GM11168 (cell line): ENCODE measurements at regions not wholly inside any gene's neighbourhood (a gene's known extent, or its start where the extent isn't known, plus 50 kb on each side); places are given as distances from the start of the nearest gene placed in this dataset.

Source experiments
- in situ Hi-C: fragments of 300-500 bp; cut with MboI; formaldehyde crosslinking; loops from one replicate; pipeline ENCODE4 v1.12.0; 2022; ENCODE audit warnings: low sequenced_read_pairs; ENCODE audit not compliant: unreplicated experiment

DNA sequence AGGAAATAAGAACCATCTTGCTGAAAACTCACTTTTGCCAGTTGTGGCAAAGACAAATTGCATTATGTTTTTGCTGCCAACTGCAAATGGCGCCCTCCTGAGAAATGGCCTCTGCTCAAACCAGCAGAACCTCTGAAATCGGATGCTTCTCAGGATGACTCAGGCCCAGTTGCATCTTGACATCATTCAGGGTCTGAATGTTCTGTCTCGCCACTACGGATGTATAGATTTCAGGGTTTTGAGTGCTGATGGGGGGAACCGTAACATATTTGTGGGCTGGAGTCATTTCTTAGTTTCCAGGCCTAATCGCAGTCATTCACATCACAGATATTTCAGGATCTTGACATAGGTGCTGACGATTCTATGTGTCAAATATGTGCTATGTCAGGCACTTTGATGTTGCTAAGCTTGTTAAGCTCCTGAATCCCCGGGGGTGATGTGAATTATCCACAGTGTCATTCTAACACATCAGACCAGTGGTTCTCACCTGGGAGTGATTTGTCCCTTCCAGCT is 207.1 kb downstream of the NFATC2 start:
- in situ Hi-C loops: no loop called here

DNA sequence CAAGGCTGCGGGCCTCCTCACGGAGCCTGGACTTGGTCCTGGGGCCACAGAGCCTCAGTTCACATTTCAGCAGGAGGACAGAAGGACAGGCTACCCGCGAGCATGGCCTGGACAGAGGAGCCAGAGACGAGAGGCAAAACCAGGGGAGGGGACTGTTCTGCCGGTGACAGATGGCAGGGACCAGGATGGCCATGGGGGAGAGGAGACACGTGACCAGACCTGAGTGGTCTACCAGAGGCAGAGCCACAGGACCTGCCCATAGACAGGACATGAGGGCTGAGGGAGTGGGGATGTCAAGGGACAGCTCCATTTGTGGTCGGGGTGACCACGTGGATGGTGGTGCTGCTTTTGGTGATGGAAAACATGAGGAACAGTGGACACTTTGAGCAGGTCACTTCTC is 207.9 kb downstream of the NFATC2 start:
- in situ Hi-C loops: no loop called here

DNA sequence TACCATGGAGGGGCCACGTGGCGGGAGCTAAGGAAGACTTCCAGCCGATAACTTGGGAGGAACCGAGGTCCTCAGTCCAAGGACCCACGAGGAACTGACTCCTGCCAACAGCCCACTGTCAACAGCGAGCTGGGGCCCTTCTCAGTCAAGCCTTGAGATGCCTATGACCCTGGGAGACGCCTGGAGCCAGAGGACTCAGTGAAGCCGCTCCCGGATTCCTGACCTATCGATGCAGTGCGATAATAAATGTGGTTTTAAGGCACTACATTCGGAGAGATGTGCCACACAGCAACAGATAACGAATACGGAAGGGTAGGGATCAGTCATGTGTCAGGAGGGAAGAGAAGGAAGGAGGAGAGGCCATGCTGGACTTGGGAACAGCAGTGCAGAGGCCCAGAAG is 208.5 kb downstream of the NFATC2 start:
- in situ Hi-C loops: no loop called here

DNA sequence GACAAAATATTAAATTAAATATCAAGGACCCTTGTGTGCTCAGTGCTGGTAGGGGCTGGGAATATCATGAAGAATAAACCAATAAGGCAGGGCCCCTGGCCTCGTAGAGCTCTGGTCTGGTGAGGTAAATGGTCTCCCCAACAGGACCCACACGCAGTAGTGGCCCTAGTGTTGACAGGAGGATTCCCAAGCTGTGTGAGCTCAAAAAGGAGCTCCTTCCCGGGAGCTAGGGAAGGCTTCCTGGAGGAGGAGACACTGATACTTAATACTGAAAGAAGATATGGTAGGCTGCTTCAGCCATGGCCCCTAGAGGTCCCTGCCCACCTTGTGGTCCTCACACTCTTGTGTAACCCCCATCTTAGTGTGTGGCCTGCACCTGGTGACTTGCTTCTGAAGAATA is 209.1 kb downstream of the NFATC2 start:
- in situ Hi-C loops: no loop called here

DNA sequence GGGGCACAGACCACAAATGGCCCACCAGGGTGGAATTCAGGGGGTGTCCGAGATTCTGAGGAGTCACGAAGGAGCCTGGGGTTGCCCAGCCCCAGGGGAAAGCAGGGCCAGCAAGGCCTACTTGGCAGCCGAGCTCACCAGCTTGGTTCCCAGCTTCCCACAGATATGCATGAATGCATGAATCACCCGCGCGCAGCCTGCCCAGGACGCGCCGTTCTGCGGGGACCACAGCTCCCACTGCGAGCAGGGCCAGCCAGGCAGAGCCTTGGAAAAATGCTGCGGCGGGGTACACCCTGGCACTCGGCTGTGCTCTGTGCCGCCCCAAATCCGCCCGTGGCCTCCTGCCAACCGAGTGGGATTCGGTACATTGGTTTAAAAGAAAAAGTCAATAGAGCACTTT is 211.0 kb downstream of the NFATC2 start:
- in situ Hi-C loops: no loop called here

DNA sequence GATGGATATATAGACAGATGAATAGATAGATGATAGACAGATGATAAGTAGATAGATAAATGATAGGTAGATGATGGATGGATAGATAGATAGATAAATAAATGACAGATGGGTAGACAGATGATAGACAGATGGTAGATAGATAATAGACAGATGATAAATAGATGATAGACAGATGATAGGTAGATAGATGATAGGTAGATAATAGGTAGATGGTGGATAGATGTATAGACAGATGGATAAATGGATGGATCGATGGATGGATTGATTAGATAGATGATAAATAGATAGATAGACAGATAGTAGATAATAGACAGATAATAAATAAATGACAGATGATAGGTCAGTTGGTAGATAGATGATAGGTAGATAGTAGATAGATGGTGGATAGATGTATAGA is 212.7 kb downstream of the NFATC2 start:
- in situ Hi-C loops: no loop called here

DNA sequence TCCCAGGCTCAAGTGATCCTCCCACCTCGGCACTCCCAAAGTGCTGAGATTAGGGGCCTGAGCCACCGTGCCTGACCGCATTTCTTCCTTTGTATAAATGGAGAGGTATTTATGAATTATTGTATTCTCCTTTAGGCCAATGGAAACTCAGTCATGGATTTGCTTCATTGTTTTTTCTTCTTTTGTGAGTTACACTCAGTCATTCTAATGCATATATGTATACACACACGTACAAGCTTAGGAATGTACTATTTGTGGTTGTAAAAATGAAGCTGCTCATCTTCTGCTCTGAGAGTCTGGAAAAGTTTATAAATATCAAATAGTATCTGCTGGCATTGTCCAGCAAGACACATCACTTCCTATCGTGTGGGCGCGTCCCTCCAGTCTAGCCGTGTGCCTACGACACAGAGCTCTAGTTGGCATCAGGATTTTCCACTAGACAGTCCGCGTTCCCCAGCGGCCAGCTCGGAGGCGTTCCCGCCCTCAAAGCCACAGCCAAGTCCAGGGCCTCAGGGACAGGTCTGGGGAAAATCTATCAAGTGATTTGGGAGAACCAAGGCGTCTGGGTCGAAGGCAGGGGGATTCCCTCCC is 215.2 kb downstream of the NFATC2 start:
- in situ Hi-C loops: no loop called here

DNA sequence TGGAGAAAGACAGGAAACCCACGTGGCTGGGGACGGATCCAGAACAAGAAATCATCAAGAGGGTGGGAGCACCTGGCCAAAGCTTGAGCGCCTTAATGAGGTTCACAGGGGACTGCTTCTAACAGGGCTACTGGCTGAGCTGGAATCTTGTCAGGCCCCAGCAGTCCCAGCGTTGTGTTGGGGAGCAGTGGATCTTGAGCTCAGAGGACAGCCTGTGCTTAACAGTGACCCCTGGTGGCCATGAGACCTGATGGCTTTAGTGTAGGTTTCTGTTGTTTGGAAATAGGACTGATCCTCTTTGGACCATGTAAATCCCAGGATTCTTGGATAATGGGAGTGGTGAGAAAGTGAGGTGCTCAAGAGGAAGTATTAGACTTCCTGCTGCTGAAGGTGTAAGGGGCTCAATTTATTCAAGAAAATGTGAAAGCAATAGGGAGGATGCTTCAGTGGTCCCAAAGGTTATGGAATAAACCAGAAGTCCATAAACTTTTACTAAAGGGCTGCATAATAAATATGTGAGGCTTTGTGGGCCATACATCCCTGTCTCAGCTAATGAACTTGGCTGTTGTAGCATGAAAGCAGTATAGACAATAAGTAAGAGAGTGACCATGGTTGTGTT is 216.2 kb downstream of the NFATC2 start:
- in situ Hi-C loops: no loop called here

DNA sequence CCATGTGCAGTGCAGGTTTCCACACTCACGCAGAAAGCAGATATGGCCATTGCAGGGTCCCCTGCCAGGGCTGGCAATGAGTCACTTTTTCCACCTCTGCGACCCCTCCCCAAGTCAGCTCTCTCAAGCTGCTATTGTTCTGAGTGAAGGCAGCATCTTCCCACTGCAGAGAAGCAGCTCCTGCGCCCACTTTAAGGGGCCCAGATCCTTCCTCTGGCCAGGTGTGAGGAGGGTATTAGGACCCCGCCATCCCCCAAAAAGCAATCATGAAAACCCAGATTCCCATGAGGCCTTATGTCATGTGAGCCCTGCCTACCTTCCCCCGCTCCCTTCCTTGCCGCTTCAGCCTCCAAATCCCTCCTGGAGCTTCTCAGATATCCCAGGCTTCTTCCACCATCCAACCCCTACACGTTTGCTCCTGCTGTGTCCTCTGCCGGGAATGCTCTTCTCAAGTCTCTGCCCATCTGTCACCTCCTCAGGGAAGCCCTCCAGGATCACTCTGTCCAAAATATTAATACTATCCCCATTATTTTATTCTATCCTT is 220.3 kb downstream of the NFATC2 start:
- in situ Hi-C loops: loop anchor here (25.0 kb wide), 1 partner anchor 535 kb away; the partner anchor contains the start of gene BCAS4

DNA sequence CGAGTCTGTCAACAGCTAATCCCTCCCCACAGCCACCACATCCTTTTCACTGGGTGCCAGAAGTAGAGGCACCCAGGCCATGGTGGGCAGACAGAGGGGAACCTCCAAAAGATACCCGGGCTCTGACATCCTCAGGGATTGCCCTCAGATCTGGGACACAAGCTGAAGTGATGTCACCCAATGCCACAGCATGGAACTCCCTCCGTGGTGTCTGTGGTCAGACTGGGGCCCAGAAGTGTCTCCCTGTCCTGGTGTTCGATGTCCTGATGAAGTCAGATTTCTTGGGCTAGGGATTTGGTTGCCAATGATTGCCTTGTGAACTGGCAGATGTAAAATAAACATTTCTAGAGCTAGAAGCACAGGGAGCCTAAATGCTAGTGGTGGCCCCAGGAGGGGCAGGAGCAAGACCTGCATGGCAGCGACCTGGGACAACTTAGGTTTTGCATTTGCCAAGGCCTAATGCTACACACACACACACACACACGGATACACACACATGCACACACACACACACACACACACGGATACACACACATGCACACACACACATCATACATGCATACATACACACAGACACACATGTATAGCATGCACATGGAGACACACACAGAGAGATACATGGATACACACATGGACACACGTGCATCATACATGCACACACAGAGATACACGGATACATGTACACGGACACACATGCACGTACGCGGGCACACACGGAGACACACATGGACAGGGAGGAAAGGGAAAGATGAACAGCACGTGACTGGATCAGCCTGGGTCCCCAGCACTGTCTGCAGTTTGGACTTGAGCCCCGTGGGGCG is 221.0 kb downstream of the NFATC2 start:
- in situ Hi-C loops: loop anchor here (25.0 kb wide), 1 partner anchor 534 kb away; the partner anchor contains the start of gene BCAS4

DNA sequence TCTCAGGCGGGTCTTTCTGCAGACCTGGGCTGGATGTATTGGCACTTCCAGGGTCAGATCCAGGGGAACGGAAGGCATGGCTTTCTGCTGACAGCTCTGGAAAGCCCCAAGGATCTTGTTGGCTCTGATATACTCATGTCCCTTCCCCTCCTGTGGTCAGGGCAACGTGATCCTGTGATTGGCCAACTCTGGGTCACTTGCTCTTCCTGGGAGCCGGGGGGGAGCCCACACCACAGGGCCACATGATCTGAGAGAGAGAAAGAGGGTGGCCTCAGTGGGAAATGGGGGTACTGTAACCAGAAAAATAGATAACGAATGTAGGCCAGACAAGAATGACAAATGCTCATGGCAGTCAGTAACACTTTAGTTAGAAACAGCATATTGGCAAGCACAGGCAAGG is 223.0 kb downstream of the NFATC2 start:
- in situ Hi-C loops: loop anchor here (25.0 kb wide), 1 partner anchor 532 kb away; the partner anchor contains the start of gene BCAS4

DNA sequence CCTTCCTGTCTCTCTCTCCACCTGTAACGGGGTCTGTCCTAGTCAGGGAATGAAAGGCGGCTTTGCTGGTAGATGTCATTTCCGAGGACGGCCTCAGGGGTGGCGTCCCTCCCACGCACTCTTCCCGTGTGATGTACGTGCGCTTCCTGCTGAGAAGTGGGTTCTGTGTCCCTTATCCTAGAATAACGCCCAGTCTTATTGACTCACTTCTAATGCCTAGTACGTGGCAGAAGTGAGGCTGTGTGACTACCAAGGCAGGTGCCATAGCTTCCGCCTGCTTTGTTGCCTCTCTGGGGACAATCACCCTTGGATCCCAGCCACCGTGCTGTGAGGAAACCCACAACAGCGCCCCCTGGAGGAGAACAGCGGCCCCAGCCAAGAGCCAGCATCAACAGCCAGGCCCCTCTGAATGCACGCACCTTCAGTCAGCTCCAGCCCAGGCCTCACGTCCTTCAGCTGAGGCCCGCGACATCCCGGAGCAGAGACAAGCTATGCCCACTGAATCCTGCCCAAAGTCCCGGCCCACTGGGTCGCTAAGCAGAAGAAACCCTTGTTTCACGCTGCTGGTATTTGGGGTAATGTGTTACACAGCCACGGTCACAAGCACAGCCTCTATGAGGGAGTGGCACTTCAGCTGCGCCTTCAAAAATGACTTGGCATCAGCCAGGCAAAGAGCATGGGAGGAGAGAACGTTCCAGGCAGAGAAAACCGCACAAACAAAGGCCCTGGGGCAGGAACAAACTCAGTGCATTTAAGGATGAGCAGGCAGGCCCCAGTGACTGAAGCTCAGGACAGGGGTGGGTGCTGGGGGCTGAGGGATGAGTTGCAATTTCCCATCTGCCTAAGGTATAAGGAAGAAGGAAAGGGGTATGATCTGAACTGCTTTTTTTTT is 224.2 kb downstream of the NFATC2 start:
- in situ Hi-C loops: loop anchor here (25.0 kb wide), 1 partner anchor 531 kb away; the partner anchor contains the start of gene BCAS4

DNA sequence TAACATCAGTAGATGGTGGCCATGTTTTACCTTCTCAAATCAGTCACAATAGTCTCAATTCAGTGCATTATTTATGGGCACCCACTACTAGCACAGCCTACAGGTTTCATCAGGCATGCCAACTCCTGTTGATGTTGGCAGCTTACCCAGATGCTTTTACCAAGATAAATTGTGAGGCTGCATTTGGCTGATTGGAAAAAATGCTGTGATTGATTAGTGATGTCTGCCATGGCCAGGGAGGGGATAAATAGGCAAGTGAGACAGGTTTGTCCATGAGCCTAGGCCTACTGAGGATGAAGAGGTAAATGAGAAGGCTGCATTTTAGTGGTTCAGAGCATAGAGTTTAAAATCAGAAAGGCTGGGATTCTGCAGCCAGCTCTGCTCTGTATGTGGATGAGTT is 227.1 kb downstream of the NFATC2 start:
- in situ Hi-C loops: loop anchor here (25.0 kb wide), 1 partner anchor 528 kb away; the partner anchor contains the start of gene BCAS4

DNA sequence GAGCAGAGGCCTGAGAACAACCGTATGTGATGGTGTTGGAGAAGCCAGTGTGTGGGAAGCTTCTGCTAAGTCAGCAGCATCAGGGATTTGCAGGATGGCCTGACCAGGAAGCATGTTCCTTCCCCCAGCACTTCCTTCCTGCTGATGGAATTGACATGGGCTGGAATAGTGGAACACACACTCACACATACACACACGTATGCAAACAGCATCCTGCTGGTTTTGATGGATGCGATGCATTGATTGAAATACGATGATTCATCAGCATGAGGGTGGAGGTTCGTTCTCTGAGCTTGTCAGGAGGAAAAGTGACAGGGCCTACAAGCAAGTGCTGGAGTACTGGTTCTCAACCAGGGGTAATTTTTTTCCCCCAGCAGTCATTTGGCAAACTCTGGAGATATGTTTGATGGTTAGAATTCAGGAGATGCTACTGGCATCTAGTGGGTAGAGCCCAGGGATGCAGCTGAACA is 229.1 kb downstream of the NFATC2 start:
- in situ Hi-C loops: loop anchor here (25.0 kb wide), 1 partner anchor 526 kb away; the partner anchor contains the start of gene BCAS4

DNA sequence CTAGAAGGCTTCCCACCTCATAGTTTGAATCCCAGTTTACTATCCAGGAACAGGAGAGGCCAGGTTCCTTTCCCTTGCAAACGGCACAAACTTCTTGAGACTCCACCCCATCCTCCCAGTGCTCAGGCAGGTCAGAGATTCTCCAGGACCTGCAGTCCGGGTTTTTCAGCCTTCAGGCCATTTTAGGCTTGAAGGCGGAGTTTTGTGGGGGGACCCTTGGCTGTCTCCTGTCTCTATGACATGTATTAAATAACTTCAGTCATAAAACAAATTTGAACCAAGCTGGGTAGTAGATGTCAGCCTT is 230.1 kb downstream of the NFATC2 start:
- in situ Hi-C loops: loop anchor here (25.0 kb wide), 1 partner anchor 525 kb away; the partner anchor contains the start of gene BCAS4

DNA sequence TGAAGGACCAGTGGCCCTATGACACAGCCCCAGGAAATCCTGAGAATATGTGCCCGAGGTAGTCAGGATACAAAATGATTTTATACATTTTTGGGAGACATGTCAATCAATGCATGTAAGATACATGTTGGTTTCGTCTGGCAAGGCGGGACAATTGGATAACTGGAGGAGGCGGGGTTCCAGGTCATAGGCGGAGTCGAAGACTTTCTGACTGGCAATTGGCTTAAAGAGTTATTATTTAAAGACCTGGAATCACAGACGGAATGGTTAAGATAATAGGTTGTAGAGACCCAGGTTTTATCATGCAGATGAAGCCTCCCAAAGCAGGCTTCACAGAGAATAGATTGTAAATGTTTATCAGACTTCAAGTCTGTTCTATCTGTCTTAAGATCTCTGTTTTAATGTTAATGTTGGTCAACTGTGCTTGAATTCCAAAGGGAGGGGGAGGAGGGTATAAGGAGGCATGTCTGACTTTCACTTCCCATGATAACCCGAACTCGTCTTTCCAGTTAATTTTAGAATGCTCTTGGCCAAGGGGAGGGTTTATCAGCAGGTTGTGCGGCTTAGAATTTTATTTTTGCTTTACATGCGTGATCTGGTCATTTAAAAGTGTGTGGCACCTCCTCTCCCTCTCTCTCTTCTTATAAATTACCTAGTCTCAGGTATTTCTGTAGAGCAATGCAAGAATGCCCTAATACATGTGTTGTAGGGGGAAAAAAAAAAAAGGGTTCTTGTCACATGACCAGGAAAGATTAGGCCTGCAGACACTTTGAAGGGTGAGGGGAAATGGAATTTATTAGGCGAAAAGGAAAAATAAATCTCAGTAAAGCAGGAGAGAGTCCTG is 230.7 kb downstream of the NFATC2 start:
- in situ Hi-C loops: loop anchor here (25.0 kb wide), 1 partner anchor 525 kb away; the partner anchor contains the start of gene BCAS4

DNA sequence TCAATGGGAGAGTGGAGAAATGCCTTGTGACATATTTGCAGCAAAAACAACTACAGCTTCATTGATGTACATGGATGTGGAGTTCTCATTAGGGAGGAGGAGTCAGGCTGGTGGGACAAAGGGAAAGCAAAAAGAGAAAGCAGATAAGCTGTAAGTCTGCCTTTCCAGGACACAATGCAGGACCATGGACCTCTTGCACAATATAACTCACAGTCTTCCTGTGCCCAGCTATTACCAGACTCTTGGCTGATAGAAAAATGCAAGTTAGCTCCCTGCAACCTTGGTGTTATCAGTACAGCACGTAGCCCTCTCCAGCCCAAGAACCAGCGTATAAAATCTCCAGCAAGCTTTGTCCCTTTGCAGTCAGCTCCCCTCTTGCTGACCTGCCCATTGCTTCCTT is 232.3 kb downstream of the NFATC2 start:
- in situ Hi-C loops: loop anchor here (25.0 kb wide), 1 partner anchor 523 kb away; the partner anchor contains the start of gene BCAS4

DNA sequence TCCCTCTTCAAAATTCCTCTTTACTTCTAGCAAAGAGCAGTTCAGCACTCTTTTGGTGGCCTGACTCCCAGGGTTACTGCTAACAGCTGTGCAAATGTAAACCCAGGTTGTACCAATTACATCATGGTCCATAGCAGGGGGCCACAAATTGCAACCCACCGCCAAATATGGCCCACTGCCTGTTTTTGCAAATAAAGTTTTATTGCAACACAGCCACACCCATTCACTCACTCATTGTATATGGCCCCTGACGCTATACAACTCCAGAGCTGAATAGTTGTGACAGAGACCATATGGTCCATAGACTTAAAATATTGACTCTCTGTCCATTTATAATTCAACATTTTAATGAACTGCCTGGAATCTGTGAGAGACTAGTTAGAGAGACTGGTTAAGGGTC is 233.4 kb downstream of the NFATC2 start:
- in situ Hi-C loops: loop anchor here (5.0 to 25.0 kb wide), 2 partner anchors 322 to 522 kb away; partner anchors contain the start of gene BCAS4
